Caco-2 (cell line): ENCODE measurements at regions not wholly inside any gene's neighbourhood (a gene's known extent, or its start where the extent isn't known, plus 50 kb on each side); places are given as distances from the start of the nearest gene placed in this dataset.

Experiments
- BruUV-seq: library from RNA; stranded (reverse); fragments of 400-500 nt; replicated peaks from 2 replicates; lab custom pipeline; 2021; lab: Mats Ljungman, UMichigan
- CTCF ChIA-PET: fragments of 300-600 bp; sonication (Branson Sonifier 250); formaldehyde crosslinking; loops from one replicate; lab custom pipeline; 2022; ENCODE audit warnings: antibody characterized with exemption; lab: Charles Lee
- POLR2A ChIA-PET: fragments of 300-600 bp; sonication (Branson Sonifier 250); formaldehyde crosslinking; loops from one replicate; lab custom pipeline; 2022; ENCODE audit warnings: antibody characterized with exemption; lab: Charles Lee
- DNase-seq, 2 experiments: peaks; one replicate each; pipeline versions ENCODE4 v3.0.0 to v3.0.0-alpha.2; 2020 to 2022
- H3K27me3 ChIP-seq: replicated peaks from 2 replicates; pipeline ENCODE4 v1.6.0; 2011; ENCODE audit warnings: low read length; ENCODE audit not compliant: control insufficient read depth, insufficient read depth
- H3K36me3 ChIP-seq: 2 replicates; pipeline ENCODE4 v1.5.1; 2011; ENCODE audit warnings: low read length; ENCODE audit not compliant: control insufficient read depth, insufficient read depth
- H3K4me1 ChIP-seq: fragments of 250-450 bp; sonication (Bioruptor Pico); 2 replicates; pipeline ENCODE4 v1.5.1; 2020; ENCODE audit warnings: mild to moderate bottlenecking
- H3K4me3 ChIP-seq: 2 replicates; pipeline ENCODE4 v1.5.1; 2011; ENCODE audit warnings: low read depth, mild to moderate bottlenecking, control low read depth, low read length
- H3K9me3 ChIP-seq: fragments of 250-450 bp; sonication (Bioruptor Pico); 2 replicates; pipeline ENCODE4 v1.5.1; 2020; ENCODE audit warnings: mild to moderate bottlenecking, moderate library complexity
- H3K27ac Mint-ChIP-seq: one replicate; pipeline ENCODE4 v1.8.0; 2022; ENCODE audit warnings: mixed read lengths; ENCODE audit not compliant: unreplicated experiment
- H3K27me3 Mint-ChIP-seq: one replicate; pipeline ENCODE4 v1.8.0; 2022; ENCODE audit warnings: mixed read lengths; ENCODE audit not compliant: insufficient read depth, unreplicated experiment
- H3K36me3 Mint-ChIP-seq: one replicate; pipeline ENCODE4 v1.8.0; 2022; ENCODE audit warnings: mild to moderate bottlenecking, mixed read lengths; ENCODE audit not compliant: insufficient read depth, unreplicated experiment
- H3K4me1 Mint-ChIP-seq: one replicate; pipeline ENCODE4 v1.8.0; 2022; ENCODE audit warnings: low read depth, mixed read lengths; ENCODE audit not compliant: unreplicated experiment
- H3K4me3 Mint-ChIP-seq: one replicate; pipeline ENCODE4 v1.8.0; 2022; ENCODE audit warnings: mild to moderate bottlenecking, moderate library complexity, mixed read lengths; ENCODE audit not compliant: unreplicated experiment
- H3K9me3 Mint-ChIP-seq: one replicate; pipeline ENCODE4 v1.8.0; 2022; ENCODE audit warnings: mixed read lengths; ENCODE audit not compliant: unreplicated experiment
- CTCF ChIP-seq, 2 experiments: fragments of 200-600 bp in 1 of 2; IDR thresholded peaks; 1 replicate in 1 of 2; 2 replicates in 1 of 2; pipeline versions ENCODE4 v1.5.1 to v1.8.0; 2011 to 2022; ENCODE audit warnings: antibody characterized with exemption in 1 of 2, control low read depth in 1 of 2, inconsistent platforms in 1 of 2, low read depth in 1 of 2, low read length in 1 of 2, mild to moderate bottlenecking in 1 of 2, moderate library complexity in 1 of 2; ENCODE audit not compliant: insufficient read depth in 1 of 2, severe bottlenecking in 1 of 2, unreplicated experiment in 1 of 2
- intact Hi-C: fragments of 100-400 bp; cut with micrococcal nuclease; formaldehyde crosslinking; loops from one replicate; pipeline ENCODE4 v1.10.0; 2022; ENCODE audit not compliant: unreplicated experiment

DNA sequence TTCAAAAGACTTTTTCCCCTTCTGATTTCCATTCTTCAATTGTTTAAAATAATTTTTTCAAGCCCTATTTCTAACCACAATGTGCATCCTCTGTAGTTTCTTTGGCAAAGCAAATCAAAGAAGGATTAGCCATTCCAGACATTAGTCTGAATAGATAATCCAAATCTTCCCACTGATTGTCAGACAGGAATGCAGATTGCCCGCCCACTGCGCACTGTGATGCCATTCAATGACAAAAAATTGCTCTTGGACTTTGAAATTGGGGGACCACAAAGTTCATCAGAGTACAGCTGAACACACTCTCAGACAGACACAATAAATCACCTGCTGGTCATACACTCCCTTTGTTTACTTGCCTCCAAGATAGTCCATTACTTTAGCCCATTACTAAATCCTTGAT is 216.5 kb upstream of the DKK2 start:
- no peaks in the 10 kb centered on the region for H3K36me3 Mint-ChIP-seq
- no peaks in the 10 kb centered on the region for H3K4me1 Mint-ChIP-seq
- no peaks in the 10 kb centered on the region for H3K9me3 ChIP-seq
- BruUV-seq = no TSS peak
- no peak overlapping the region for H3K4me3 Mint-ChIP-seq
- peak in 1 of 2 experiments; percentile 9 for DNase-seq
- H3K9me3 Mint-ChIP-seq = no peaks in the 10 kb centered on the region
- H3K27ac Mint-ChIP-seq = no peak overlapping the region
- H3K4me1 ChIP-seq = 0 out of 2 replicates have a peak, but pooled peaks cover 3% of the 10 kb centered on the region
- intact Hi-C loops = no loop called here
- POLR2A ChIA-PET = no interaction called here
- peaks cover 4% of the 10 kb centered on the region for H3K27me3 Mint-ChIP-seq
- CTCF ChIA-PET = no interaction called here
- H3K4me3 ChIP-seq = no peak overlapping the region
- TF ChIP-seq CTCF (IDR thresholded peaks at IDR 0.05; ENCODE audit: insufficient read depth in 1 of 2, low read depth in 1 of 2, low read length in 1 of 2, severe bottlenecking in 1 of 2, unreplicated experiment in 1 of 2) = no peak
- H3K36me3 ChIP-seq = no peaks in the 10 kb centered on the region
- H3K27me3 ChIP-seq = no peaks in the 10 kb centered on the region

DNA sequence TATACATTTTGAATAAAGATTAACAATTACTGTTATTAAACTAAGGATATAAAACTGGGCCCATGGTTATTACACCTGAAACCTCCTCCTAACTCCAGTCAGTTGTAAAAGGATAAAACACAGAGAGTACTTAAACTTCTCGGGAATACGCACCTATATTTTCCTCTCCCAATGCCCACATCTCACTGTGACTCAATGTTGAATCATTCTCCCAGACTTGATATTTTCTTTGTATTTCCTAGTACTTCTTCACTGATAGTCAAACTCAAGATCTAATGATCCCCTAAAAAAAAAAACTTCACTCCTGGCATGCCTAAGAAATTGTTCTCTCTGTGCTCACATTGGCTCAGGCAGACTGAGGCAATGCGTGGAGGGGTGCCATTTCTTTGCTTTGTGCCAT is 212.5 kb upstream of the DKK2 start:
- Mint-ChIP-seq H3K27me3 (no peaks in the 10 kb centered on the region), H3K9me3 (no peaks in the 10 kb centered on the region), H3K4me3 (no peak overlapping the region), H3K36me3 (no peaks in the 10 kb centered on the region), H3K4me1 (no peaks in the 10 kb centered on the region), H3K27ac (no peak overlapping the region)
- H3K27me3 ChIP-seq = no peaks in the 10 kb centered on the region
- H3K9me3 ChIP-seq = no peaks in the 10 kb centered on the region
- no peak for TF ChIP-seq CTCF (IDR thresholded peaks at IDR 0.05; ENCODE audit: insufficient read depth in 1 of 2, low read depth in 1 of 2, low read length in 1 of 2, severe bottlenecking in 1 of 2, unreplicated experiment in 1 of 2)
- H3K36me3 ChIP-seq = no peaks in the 10 kb centered on the region
- POLR2A ChIA-PET = no interaction called here
- intact Hi-C loops = no loop called here
- CTCF ChIA-PET = no interaction called here
- no peak overlapping the region for H3K4me3 ChIP-seq
- H3K4me1 ChIP-seq = 0 out of 2 replicates have a peak, but pooled peaks cover 3% of the 10 kb centered on the region
- no peak for DNase-seq
- no TSS peak for BruUV-seq

DNA sequence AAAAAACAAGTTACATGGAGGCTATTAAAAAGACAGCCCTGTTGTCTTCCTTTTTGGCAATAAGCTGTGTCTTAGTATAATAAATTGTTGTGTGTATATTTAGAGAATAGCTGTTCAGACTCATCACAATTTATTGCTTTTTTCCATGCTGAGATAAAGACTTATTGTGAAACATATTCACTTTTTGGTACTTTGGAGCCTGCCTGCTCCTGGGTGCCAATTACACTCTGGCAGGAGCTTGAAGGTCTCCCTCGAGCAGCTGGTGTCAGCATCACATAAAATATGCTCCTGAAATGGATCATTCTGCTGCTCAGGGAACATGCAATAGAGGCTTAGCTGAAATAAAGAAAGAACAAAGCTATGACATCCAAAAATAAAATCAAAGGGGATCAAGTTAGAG is 211.6 kb upstream of the DKK2 start:
- Mint-ChIP-seq H3K4me1 (no peaks in the 10 kb centered on the region), H3K27me3 (no peaks in the 10 kb centered on the region), H3K4me3 (no peak overlapping the region), H3K27ac (no peak overlapping the region), H3K9me3 (no peaks in the 10 kb centered on the region), H3K36me3 (no peaks in the 10 kb centered on the region)
- no peaks in the 10 kb centered on the region for H3K9me3 ChIP-seq
- no peaks in the 10 kb centered on the region for H3K27me3 ChIP-seq
- intact Hi-C loops = no loop called here
- no peak for TF ChIP-seq CTCF (IDR thresholded peaks at IDR 0.05; ENCODE audit: insufficient read depth in 1 of 2, low read depth in 1 of 2, low read length in 1 of 2, severe bottlenecking in 1 of 2, unreplicated experiment in 1 of 2)
- H3K4me1 ChIP-seq = no peaks in the 10 kb centered on the region
- H3K36me3 ChIP-seq = no peaks in the 10 kb centered on the region
- POLR2A ChIA-PET = interaction anchor here (0.6 kb wide), 1 partner anchor 1539 kb away, joined by 4 read pairs; no protein-coding TSS in a partner anchor
- no peak for DNase-seq
- CTCF ChIA-PET = no interaction called here
- no peak overlapping the region for H3K4me3 ChIP-seq
- no TSS peak for BruUV-seq
